Neural crest cell (in vitro differentiated cells): ENCODE measurements at regions not wholly inside any gene's neighbourhood (a gene's known extent, or its start where the extent isn't known, plus 50 kb on each side); places are given as distances from the start of the nearest gene placed in this dataset.

Experiments used
- DNase-seq: peaks from one replicate; pipeline ENCODE4 v3.0.0; 2021; ENCODE audit warnings: low read depth, mixed read lengths, low spot score
- H3K27ac Mint-ChIP-seq: one replicate; pipeline ENCODE4 v1.8.0; 2021; ENCODE audit warnings: mild to moderate bottlenecking, mixed read lengths; ENCODE audit not compliant: unreplicated experiment
- H3K27me3 Mint-ChIP-seq: 2 replicates; pipeline ENCODE4 v1.8.0; 2021; ENCODE audit warnings: low read depth, mild to moderate bottlenecking, mixed read lengths
- H3K36me3 Mint-ChIP-seq: 2 replicates; pipeline ENCODE4 v1.8.0; 2021; ENCODE audit warnings: low read depth, mild to moderate bottlenecking, mixed read lengths
- H3K4me1 Mint-ChIP-seq: 2 replicates; pipeline ENCODE4 v1.8.0; 2021; ENCODE audit warnings: mixed read lengths
- H3K4me3 Mint-ChIP-seq: one replicate; pipeline ENCODE4 v1.8.0; 2021; ENCODE audit warnings: mild to moderate bottlenecking, mixed read lengths
- H3K9me3 Mint-ChIP-seq: 2 replicates; pipeline ENCODE4 v1.8.0; 2021; ENCODE audit warnings: mixed read lengths
- CTCF ChIP-seq: fragments of 200-600 bp; sonication (generic); conservative IDR thresholded peaks from 2 replicates; pipeline ENCODE4 v1.5.0; 2021; ENCODE audit warnings: antibody characterized with exemption, mild to moderate bottlenecking

GRCh38 chr3:182121401-182121800 lies 409.7 kb downstream of the SOX2 start:
- no peaks in the 10 kb centered on the region for H3K27me3 Mint-ChIP-seq
- no peak for TF ChIP-seq CTCF
- peaks cover 12% of the 10 kb centered on the region for H3K4me1 Mint-ChIP-seq
- H3K27ac Mint-ChIP-seq: no peak overlapping the region
- DNase-seq: no peak
- peaks cover 2% of the 10 kb centered on the region for H3K9me3 Mint-ChIP-seq
- no peaks in the 10 kb centered on the region for H3K36me3 Mint-ChIP-seq
- no peak overlapping the region for H3K4me3 Mint-ChIP-seq

GRCh38 chr3:182122779-182123178 lies 411.1 kb downstream of the SOX2 start:
- no peak for DNase-seq
- TF ChIP-seq CTCF: no peak

GRCh38 chr3:182124187-182124586 lies 412.5 kb downstream of the SOX2 start:
- Mint-ChIP-seq H3K9me3 (peaks cover 2% of the 10 kb centered on the region), H3K4me1 (peaks cover 12% of the 10 kb centered on the region), H3K27me3 (no peaks in the 10 kb centered on the region), H3K36me3 (no peaks in the 10 kb centered on the region), H3K4me3 (no peak overlapping the region), H3K27ac (no peak overlapping the region)
- DNase-seq: no peak
- no peak for TF ChIP-seq CTCF

More at GRCh38 chr3:182122779-182123178, 411.1 kb downstream of the SOX2 start:
- H3K27ac Mint-ChIP-seq: no peak overlapping the region
- H3K36me3 Mint-ChIP-seq: no peaks in the 10 kb centered on the region
- H3K4me3 Mint-ChIP-seq: no peak overlapping the region
- peaks cover 12% of the 10 kb centered on the region for H3K4me1 Mint-ChIP-seq
- peaks cover 2% of the 10 kb centered on the region for H3K9me3 Mint-ChIP-seq
- H3K27me3 Mint-ChIP-seq: no peaks in the 10 kb centered on the region

- no peak for DNase-seq
- no peaks in the 10 kb centered on the region for H3K36me3 Mint-ChIP-seq
- H3K4me1 Mint-ChIP-seq: peaks cover 12% of the 10 kb centered on the region
- no peaks in the 10 kb centered on the region for H3K27me3 Mint-ChIP-seq
- no peak for TF ChIP-seq CTCF
- H3K9me3 Mint-ChIP-seq: peaks cover 2% of the 10 kb centered on the region
- no peak overlapping the region for H3K4me3 Mint-ChIP-seq
- H3K27ac Mint-ChIP-seq: no peak overlapping the region
Observed at GRCh38 chr3:182124716-182125115, 413.0 kb downstream of the SOX2 start.

GRCh38 chr3:182129740-182130139 lies 418.0 kb downstream of the SOX2 start:
- Mint-ChIP-seq H3K36me3 (no peaks in the 10 kb centered on the region), H3K27ac (no peak overlapping the region), H3K4me3 (no peak overlapping the region), H3K9me3 (no peaks in the 10 kb centered on the region), H3K27me3 (no peaks in the 10 kb centered on the region), H3K4me1 (peaks cover 1% of the 10 kb centered on the region)
- TF ChIP-seq CTCF: no peak
- DNase-seq: no peak

GRCh38 chr3:182133752-182134151 lies 422.0 kb downstream of the SOX2 start:
- Mint-ChIP-seq H3K4me3 (no peak overlapping the region), H3K9me3 (no peaks in the 10 kb centered on the region), H3K27me3 (no peaks in the 10 kb centered on the region), H3K27ac (no peak overlapping the region), H3K4me1 (peaks cover 13% of the 10 kb centered on the region), H3K36me3 (no peaks in the 10 kb centered on the region)
- no peak for DNase-seq
- no peak for TF ChIP-seq CTCF
